Neuronal stem cell (in vitro differentiated cells): ENCODE measurements at regions not wholly inside any gene's neighbourhood (a gene's known extent, or its start where the extent isn't known, plus 50 kb on each side); places are given as distances from the start of the nearest gene placed in this dataset.

Source experiments
- DNase-seq: peaks from one replicate; pipeline ENCODE4 v3.0.0-alpha.2; 2013; ENCODE audit warnings: low spot score
- H2AFZ ChIP-seq: one replicate; pipeline ENCODE4 v1.6.1; 2013; ENCODE audit warnings: mild to moderate bottlenecking, low read length, inconsistent platforms
- H2AK5ac ChIP-seq: 2 replicates; pipeline ENCODE4 v1.6.1; 2013; ENCODE audit warnings: low read depth, mild to moderate bottlenecking, inconsistent platforms, low read length, moderate library complexity, mixed read lengths
- H2BK120ac ChIP-seq: 2 replicates; pipeline ENCODE4 v1.6.1; 2013; ENCODE audit warnings: low read depth, mild to moderate bottlenecking, inconsistent platforms, low read length, moderate library complexity, mixed read lengths
- H2BK12ac ChIP-seq: one replicate; pipeline ENCODE4 v1.6.1; 2013; ENCODE audit warnings: low read length, inconsistent platforms
- H2BK15ac ChIP-seq: 2 replicates; pipeline ENCODE4 v1.6.1; 2013; ENCODE audit warnings: mild to moderate bottlenecking, low read length, inconsistent platforms, mixed read lengths
- H2BK5ac ChIP-seq: one replicate; pipeline ENCODE4 v1.6.1; 2013; ENCODE audit warnings: inconsistent platforms, mild to moderate bottlenecking, low read length, moderate library complexity
- H3K14ac ChIP-seq: one replicate; pipeline ENCODE4 v1.6.1; 2013; ENCODE audit warnings: low read length, inconsistent platforms
- H3K18ac ChIP-seq: 2 replicates; pipeline ENCODE4 v1.6.1; 2013; ENCODE audit warnings: low read length, inconsistent platforms
- H3K23ac ChIP-seq: 2 replicates; pipeline ENCODE4 v1.6.1; 2013; ENCODE audit warnings: low read depth, mild to moderate bottlenecking, mixed read lengths, low read length, inconsistent platforms; ENCODE audit not compliant: poor library complexity
- H3K27ac ChIP-seq: replicated peaks from 3 replicates; pipeline ENCODE4 v1.5.1; 2013; ENCODE audit warnings: low read length, inconsistent platforms
- H3K27me3 ChIP-seq, 3 experiments: 2 replicates each; pipeline ENCODE4 v1.6.1; 2013; ENCODE audit warnings: low read length in 3 of 3, mild to moderate bottlenecking in 2 of 3, inconsistent platforms in 1 of 3, low read depth in 1 of 3, mixed read lengths in 1 of 3, moderate library complexity in 1 of 3; ENCODE audit not compliant: control insufficient read depth in 3 of 3, insufficient read depth in 3 of 3
- H3K36me3 ChIP-seq, 2 donors: replicated peaks in 1 of 2; 2 replicates each; pipeline ENCODE4 v1.6.1; 2013; ENCODE audit warnings: low read length in 2 of 2; ENCODE audit not compliant: control insufficient read depth in 2 of 2, insufficient read depth in 2 of 2
- H3K4ac ChIP-seq: 2 replicates; pipeline ENCODE4 v1.6.1; 2013; ENCODE audit warnings: inconsistent platforms, mild to moderate bottlenecking, low read length, moderate library complexity
- H3K4me1 ChIP-seq, 2 donors: 1 replicate in 1 of 2; 2 replicates in 1 of 2; pipeline ENCODE4 v1.6.1; 2013; ENCODE audit warnings: low read length in 2 of 2, low read depth in 1 of 2; ENCODE audit not compliant: control insufficient read depth in 2 of 2, insufficient read depth in 1 of 2
- H3K4me2 ChIP-seq: one replicate; pipeline ENCODE4 v1.6.1; 2013; ENCODE audit warnings: mild to moderate bottlenecking, low read length, inconsistent platforms; ENCODE audit not compliant: insufficient read depth, poor library complexity, severe bottlenecking
- H3K4me3 ChIP-seq, 2 donors: 2 replicates each; pipeline ENCODE4 v1.5.1; 2013; ENCODE audit warnings: low read length in 2 of 2, mild to moderate bottlenecking in 2 of 2, inconsistent platforms in 1 of 2, moderate library complexity in 1 of 2
- H3K79me1 ChIP-seq: one replicate; pipeline ENCODE4 v1.6.1; 2013; ENCODE audit warnings: low read depth, mild to moderate bottlenecking, inconsistent platforms, low read length, moderate library complexity
- H3K9ac ChIP-seq: one replicate; pipeline ENCODE4 v1.6.1; 2013; ENCODE audit warnings: mild to moderate bottlenecking, low read depth, low read length, inconsistent platforms; ENCODE audit not compliant: poor library complexity
- H3K9me3 ChIP-seq, 2 donors: replicated peaks in 1 of 2; 2 replicates each; pipeline versions ENCODE3 to v1.6.1; 2013; ENCODE audit warnings: low read length in 2 of 2, mild to moderate bottlenecking in 2 of 2, inconsistent platforms in 1 of 2, low read depth in 1 of 2, mixed read lengths in 1 of 2, moderate library complexity in 1 of 2; ENCODE audit not compliant: control insufficient read depth in 2 of 2, insufficient read depth in 1 of 2
- H4K8ac ChIP-seq: one replicate; pipeline ENCODE4 v1.6.1; 2013; ENCODE audit warnings: low read depth, mild to moderate bottlenecking, inconsistent platforms, low read length, moderate library complexity
- H4K91ac ChIP-seq: one replicate; pipeline ENCODE4 v1.6.1; 2013; ENCODE audit warnings: low read length, low read depth, mild to moderate bottlenecking, inconsistent platforms; ENCODE audit not compliant: poor library complexity
- WGBS, 2 donors: extraction: QIAGEN DNeasy Blood & Tissue Kit; methylation state at CpG; one replicate each; pipeline ENCODE4 v1.1.7; 2013; ENCODE audit warnings: missing lambda C conversion rate in 2 of 2, mixed read lengths in 1 of 2; ENCODE audit not compliant: insufficient read length in 2 of 2, insufficient replicate concordance in 1 of 2; ENCODE audit errors: extremely low coverage in 2 of 2; 5-methylcytosine and 5-hydroxymethylcytosine counted together

DNA sequence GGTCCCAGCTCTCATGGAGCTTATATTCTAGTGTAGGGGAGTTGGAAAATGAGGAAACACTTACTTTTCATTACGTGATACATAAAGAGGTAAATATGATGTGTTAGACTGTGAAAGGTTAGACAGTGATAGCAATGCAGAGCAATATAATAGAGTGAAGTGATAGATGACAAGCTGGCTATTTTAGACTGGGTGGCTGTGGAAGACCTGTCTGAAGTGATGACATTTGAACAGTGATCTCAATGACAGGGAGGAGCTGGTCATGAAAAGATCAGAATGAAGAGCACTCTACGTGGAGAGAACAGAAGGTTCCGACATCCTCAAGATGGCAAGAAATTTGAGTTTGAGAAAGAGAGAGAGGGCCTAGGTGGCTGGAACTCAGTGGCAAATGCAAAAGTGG, 118.9 kb upstream of the MKLN1 start:
- H3K4me1 ChIP-seq, result no peaks in the 10 kb centered on the region
- H3K79me1 ChIP-seq, result no peaks in the 10 kb centered on the region
- H2BK15ac ChIP-seq, result no peak overlapping the region
- no peak overlapping the region for H4K91ac ChIP-seq
- no peak overlapping the region for H2AK5ac ChIP-seq
- H3K4me3 ChIP-seq, result no peak overlapping the region
- H3K4me2 ChIP-seq, result no peak overlapping the region
- no peak overlapping the region for H3K9ac ChIP-seq
- DNase-seq, result no peak
- no peak overlapping the region for H3K4ac ChIP-seq
- no peak overlapping the region for H3K18ac ChIP-seq
- no peaks in the 10 kb centered on the region for H3K27me3 ChIP-seq
- no peak overlapping the region for H3K23ac ChIP-seq
- H2BK120ac ChIP-seq, result no peak overlapping the region
- H3K27ac ChIP-seq, result no peak overlapping the region
- no CpG with 5 or more reads among the region's 3 CpGs for WGBS, 2 donors
- no peaks in the 10 kb centered on the region for H3K9me3 ChIP-seq
- no peaks in the 10 kb centered on the region for H3K36me3 ChIP-seq
- no peak overlapping the region for H2BK12ac ChIP-seq
- H2BK5ac ChIP-seq, result no peak overlapping the region
- H2AFZ ChIP-seq, result no peak overlapping the region
- no peak overlapping the region for H3K14ac ChIP-seq
- H4K8ac ChIP-seq, result no peak overlapping the region

DNA sequence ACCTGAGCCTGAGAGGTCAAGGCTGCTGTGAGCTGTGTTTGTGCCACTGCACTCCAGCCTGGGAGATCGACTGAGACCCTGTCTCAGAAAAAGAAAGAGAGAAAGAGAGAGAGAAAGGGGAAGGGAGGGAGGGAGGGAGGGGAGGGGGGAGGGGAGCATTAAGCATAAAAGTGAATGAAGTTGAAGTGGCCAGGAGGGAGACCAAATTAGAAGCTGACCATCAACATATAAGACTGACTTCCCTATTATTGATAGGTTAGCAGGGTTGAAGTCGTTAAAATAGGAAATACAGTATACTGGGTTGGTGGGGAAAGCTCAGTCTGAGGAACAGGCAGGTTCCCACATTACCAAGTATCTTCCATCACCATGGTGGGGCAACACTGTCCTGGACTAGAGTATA, 117.1 kb upstream of the MKLN1 start:
- H3K9me3 ChIP-seq, result no peaks in the 10 kb centered on the region

DNA sequence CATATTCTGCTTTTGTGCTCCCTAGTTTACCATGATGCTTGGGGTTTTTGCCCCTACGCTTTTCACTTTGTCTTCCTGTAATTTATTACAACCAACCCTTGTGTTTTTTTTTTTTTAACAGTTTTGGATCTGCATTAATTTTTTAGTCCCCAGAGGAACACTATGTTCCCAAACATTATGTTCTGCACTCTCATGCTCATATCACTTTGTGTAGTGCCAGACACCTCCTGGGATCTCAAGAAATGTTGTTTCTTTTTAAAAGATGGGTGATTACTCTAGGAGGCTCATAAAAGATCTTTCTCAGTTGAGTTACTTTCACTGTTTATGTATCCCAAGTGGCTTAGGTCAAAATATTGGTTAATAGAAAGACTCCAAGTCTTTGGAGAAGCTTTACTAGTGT, 116.2 kb upstream of the MKLN1 start:
- no peak overlapping the region for H3K18ac ChIP-seq

More for the DNA sequence above, 117.1 kb upstream of the MKLN1 start:
- Histone ChIP-seq H3K23ac (no peak overlapping the region), H2AK5ac (no peak overlapping the region), H3K14ac (no peak overlapping the region), H3K4ac (no peak overlapping the region), H3K4me3 (no peak overlapping the region), H2BK15ac (no peak overlapping the region), H3K36me3 (no peaks in the 10 kb centered on the region), H3K9ac (no peak overlapping the region), H4K8ac (no peak overlapping the region), H2BK120ac (no peak overlapping the region), H3K4me1 (no peaks in the 10 kb centered on the region), H3K27ac (no peak overlapping the region), H2AFZ (no peak overlapping the region), H3K4me2 (no peak overlapping the region), H3K18ac (no peak overlapping the region), H3K27me3 (no peaks in the 10 kb centered on the region), H2BK12ac (no peak overlapping the region), H4K91ac (no peak overlapping the region), H2BK5ac (no peak overlapping the region), H3K79me1 (no peaks in the 10 kb centered on the region)
- no CpG with 5 or more reads among the region's 2 CpGs for WGBS, 2 donors
- no peak for DNase-seq

DNA sequence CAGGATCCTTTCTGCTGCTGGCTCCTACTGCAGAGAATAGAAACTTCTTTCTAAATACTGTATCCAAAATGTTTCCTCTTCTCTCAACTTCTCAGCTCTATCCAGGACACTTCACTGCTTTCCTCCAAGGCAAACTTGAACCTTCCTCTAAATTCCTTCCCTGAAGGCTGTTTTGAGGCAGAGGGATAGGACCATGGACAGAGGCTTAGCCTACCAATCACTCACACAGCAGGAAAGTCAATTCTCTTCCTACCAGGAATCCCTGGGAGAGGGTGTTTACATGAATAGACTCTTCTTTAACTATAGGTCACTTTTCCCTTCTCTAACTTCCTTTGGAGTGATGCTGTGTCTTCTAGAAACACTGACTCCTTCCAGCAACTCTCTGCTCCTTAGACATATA, 115.6 kb upstream of the MKLN1 start:
- no peak overlapping the region for H3K9ac ChIP-seq
- H3K9me3 ChIP-seq, result no peaks in the 10 kb centered on the region
- H3K18ac ChIP-seq, result no peak overlapping the region
- no peak overlapping the region for H2BK5ac ChIP-seq
- H2BK12ac ChIP-seq, result no peak overlapping the region
- no peak overlapping the region for H4K91ac ChIP-seq
- H3K23ac ChIP-seq, result no peak overlapping the region
- H3K36me3 ChIP-seq, result no peaks in the 10 kb centered on the region
- H3K27me3 ChIP-seq, result no peaks in the 10 kb centered on the region
- no peak overlapping the region for H2BK15ac ChIP-seq
- H3K4me2 ChIP-seq, result no peak overlapping the region
- H4K8ac ChIP-seq, result no peak overlapping the region
- H2AFZ ChIP-seq, result no peak overlapping the region
- no peak overlapping the region for H2AK5ac ChIP-seq
- no peaks in the 10 kb centered on the region for H3K4me1 ChIP-seq
- DNase-seq, result peak; percentile 20
- no peak overlapping the region for H3K4me3 ChIP-seq
- no peaks in the 10 kb centered on the region for H3K79me1 ChIP-seq
- no peak overlapping the region for H3K4ac ChIP-seq
- no peak overlapping the region for H2BK120ac ChIP-seq
- no peak overlapping the region for H3K14ac ChIP-seq
- no peak overlapping the region for H3K27ac ChIP-seq

More for the DNA sequence above, 116.2 kb upstream of the MKLN1 start:
- H3K4me1 ChIP-seq, result no peaks in the 10 kb centered on the region
- no peak overlapping the region for H3K4me2 ChIP-seq
- no peak overlapping the region for H2AK5ac ChIP-seq
- no peak overlapping the region for H3K27ac ChIP-seq
- H3K36me3 ChIP-seq, result no peaks in the 10 kb centered on the region
- DNase-seq, result no peak
- no peaks in the 10 kb centered on the region for H3K79me1 ChIP-seq
- H2BK120ac ChIP-seq, result no peak overlapping the region
- no peak overlapping the region for H3K4me3 ChIP-seq
- no peak overlapping the region for H4K8ac ChIP-seq
- no peak overlapping the region for H2BK15ac ChIP-seq
- WGBS, 2 donors, result no CpG with 5 or more reads among the region's 1 CpG
- no peaks in the 10 kb centered on the region for H3K9me3 ChIP-seq
- no peak overlapping the region for H3K4ac ChIP-seq
- H3K14ac ChIP-seq, result no peak overlapping the region
- H2BK12ac ChIP-seq, result no peak overlapping the region
- no peak overlapping the region for H2BK5ac ChIP-seq
- no peaks in the 10 kb centered on the region for H3K27me3 ChIP-seq
- H3K9ac ChIP-seq, result no peak overlapping the region
- H2AFZ ChIP-seq, result no peak overlapping the region
- no peak overlapping the region for H4K91ac ChIP-seq
- H3K23ac ChIP-seq, result no peak overlapping the region
